ENCODE measurements at regions not wholly inside any gene's neighbourhood (a gene's known extent, or its start where the extent isn't known, plus 50 kb on each side); places are given as distances from the start of the nearest gene placed in this dataset.

DNA sequence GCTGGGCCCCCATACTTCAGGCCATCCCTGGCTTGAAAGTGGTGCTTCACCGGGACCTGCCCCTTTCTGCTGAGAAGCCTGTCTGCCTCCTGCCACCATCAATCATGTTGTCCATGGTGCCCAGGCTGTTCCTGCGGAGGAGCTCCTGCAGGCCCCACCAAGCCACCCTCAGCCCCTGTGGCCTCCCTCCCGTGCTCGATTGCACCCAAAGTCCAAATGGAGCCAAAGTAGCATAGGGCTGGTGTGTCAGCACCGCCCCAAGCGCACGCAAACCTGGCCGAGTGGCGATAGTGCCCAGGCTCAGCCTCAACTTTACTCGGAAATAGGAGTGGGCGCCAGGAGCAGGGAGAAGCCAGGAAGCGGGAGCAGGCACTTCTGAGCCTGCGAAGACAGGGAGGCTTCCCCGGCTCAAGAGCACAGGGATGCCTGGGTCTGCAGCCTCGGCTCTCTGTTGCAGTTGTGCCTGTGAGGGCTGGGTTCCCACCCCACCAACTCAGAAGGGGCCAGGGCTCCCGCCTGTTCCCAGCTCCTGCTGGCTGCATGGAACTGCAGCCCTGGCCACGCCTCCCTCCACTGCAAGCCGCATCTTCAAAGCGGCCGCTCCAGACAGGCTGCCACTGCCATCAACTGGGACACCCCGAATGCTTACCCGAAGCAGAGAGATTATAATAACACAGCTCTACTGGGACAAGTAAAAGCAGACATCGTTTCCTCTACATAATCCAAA lies 203.0 kb downstream of the ARRDC4 start:
- DNase-seq (no peak), ATAC-seq (ENCODE audit: low read depth) (no peak)
- no peak for TF ChIP-seq EZH2 (IDR thresholded peaks at IDR 0.05; ENCODE audit: borderline replicate concordance, insufficient read depth, low read depth, low read length, poor library complexity, severe bottlenecking)
- TF ChIP-seq, protein P1, sequence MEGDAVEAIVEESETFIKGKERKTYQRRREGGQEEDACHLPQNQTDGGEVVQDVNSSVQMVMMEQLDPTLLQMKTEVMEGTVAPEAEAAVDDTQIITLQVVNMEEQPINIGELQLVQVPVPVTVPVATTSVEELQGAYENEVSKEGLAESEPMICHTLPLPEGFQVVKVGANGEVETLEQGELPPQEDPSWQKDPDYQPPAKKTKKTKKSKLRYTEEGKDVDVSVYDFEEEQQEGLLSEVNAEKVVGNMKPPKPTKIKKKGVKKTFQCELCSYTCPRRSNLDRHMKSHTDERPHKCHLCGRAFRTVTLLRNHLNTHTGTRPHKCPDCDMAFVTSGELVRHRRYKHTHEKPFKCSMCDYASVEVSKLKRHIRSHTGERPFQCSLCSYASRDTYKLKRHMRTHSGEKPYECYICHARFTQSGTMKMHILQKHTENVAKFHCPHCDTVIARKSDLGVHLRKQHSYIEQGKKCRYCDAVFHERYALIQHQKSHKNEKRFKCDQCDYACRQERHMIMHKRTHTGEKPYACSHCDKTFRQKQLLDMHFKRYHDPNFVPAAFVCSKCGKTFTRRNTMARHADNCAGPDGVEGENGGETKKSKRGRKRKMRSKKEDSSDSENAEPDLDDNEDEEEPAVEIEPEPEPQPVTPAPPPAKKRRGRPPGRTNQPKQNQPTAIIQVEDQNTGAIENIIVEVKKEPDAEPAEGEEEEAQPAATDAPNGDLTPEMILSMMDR (IDR thresholded peaks at IDR 0.05): no peak
- Mint-ChIP-seq H3K4me3 (no peak overlapping the region), H3K9me3 (ENCODE audit: insufficient read depth) (no peaks in the 10 kb centered on the region), H3K27ac (no peak overlapping the region), H3K27me3 (no peaks in the 10 kb centered on the region), H3K4me1 (peaks cover 24% of the 10 kb centered on the region)
- H3K9ac ChIP-seq (ENCODE audit: low read length): no peak overlapping the region
- H3K4me1 ChIP-seq (ENCODE audit: control insufficient read depth in 2 of 2, insufficient read depth in 2 of 2, low read length in 2 of 2): peaks cover 5 to 17% of the 10 kb centered on the region in 2 donors
- 63% methylated on average over 23 of the region's 23 CpGs for WGBS (ENCODE audit: insufficient coverage)
- no peaks in the 10 kb centered on the region for H4K20me1 ChIP-seq (ENCODE audit: control insufficient read depth, insufficient read depth, low read length, poor library complexity, severe bottlenecking)
- no peaks in the 10 kb centered on the region for H3K36me3 ChIP-seq (replicated peaks in 1 of 2; ENCODE audit: control extremely low read depth in 1 of 2, control insufficient read depth in 1 of 2, extremely low read depth in 1 of 2, insufficient read depth in 2 of 2, low read length in 1 of 2)
- H3K27ac ChIP-seq (ENCODE audit: low read length in 2 of 2): no peak overlapping the region
- ChIA-PET POLR2A (no interaction called here), CTCF (no interaction called here)
- H3K4me2 ChIP-seq (replicated peaks; ENCODE audit: low read depth, low read length, poor library complexity, severe bottlenecking): peak overlapping the region; percentile 28
- no peak overlapping the region for H2AFZ ChIP-seq (ENCODE audit: insufficient read depth, low read depth, low read length, poor library complexity, severe bottlenecking)
- H3K27me3 ChIP-seq (replicated peaks in 1 of 4; ENCODE audit: control extremely low read depth in 1 of 4, control insufficient read depth in 3 of 4, insufficient read depth in 4 of 4, low read length in 3 of 4): no peaks in the 10 kb centered on the region
- no peaks in the 10 kb centered on the region for H3K9me3 ChIP-seq (ENCODE audit: control extremely low read depth in 1 of 3, control insufficient read depth in 2 of 3, insufficient read depth in 1 of 3, low read length in 2 of 3)
- intact Hi-C loops (cut with micrococcal nuclease): no loop called here
- no peaks in the 10 kb centered on the region for H3K79me2 ChIP-seq (ENCODE audit: control insufficient read depth, insufficient read depth, low read length)
- H3K4me3 ChIP-seq (ENCODE audit: control extremely low read depth in 1 of 5, extremely low read depth in 1 of 5, insufficient read depth in 1 of 5, low read depth in 2 of 5, low read length in 4 of 5): no peak overlapping the region

DNA sequence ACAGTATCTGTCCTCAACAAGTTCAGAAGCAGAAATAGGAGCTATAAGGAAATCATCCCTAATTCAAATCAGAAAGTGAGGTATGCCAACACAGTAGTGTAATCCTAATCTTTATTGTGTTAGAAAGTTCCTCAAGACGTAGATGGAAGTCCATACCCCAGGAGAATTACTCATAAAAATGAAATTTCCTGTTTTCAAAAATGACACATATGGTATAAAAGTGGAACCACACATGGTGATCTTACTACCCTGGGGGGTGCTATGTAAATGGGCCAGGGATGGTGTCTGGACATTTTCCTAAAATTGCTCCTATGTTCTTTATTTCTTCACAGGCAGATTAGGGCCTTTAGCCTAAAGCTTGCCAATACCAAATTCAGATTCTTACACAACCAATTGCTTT lies 204.1 kb downstream of the ARRDC4 start:
- Histone ChIP-seq H3K4me1 (ENCODE audit: control insufficient read depth in 2 of 2, insufficient read depth in 2 of 2, low read length in 2 of 2) (peaks cover 5 to 17% of the 10 kb centered on the region in 2 donors), H3K79me2 (ENCODE audit: control insufficient read depth, insufficient read depth, low read length) (no peaks in the 10 kb centered on the region), H3K9ac (ENCODE audit: low read length) (no peak overlapping the region), H3K4me3 (ENCODE audit: control extremely low read depth in 1 of 5, extremely low read depth in 1 of 5, insufficient read depth in 1 of 5, low read depth in 2 of 5, low read length in 4 of 5) (no peak overlapping the region), H3K36me3 (replicated peaks in 1 of 2; ENCODE audit: control extremely low read depth in 1 of 2, control insufficient read depth in 1 of 2, extremely low read depth in 1 of 2, insufficient read depth in 2 of 2, low read length in 1 of 2) (no peaks in the 10 kb centered on the region), H2AFZ (ENCODE audit: insufficient read depth, low read depth, low read length, poor library complexity, severe bottlenecking) (no peak overlapping the region), H3K4me2 (replicated peaks; ENCODE audit: low read depth, low read length, poor library complexity, severe bottlenecking) (no peak overlapping the region), H3K9me3 (ENCODE audit: control extremely low read depth in 1 of 3, control insufficient read depth in 2 of 3, insufficient read depth in 1 of 3, low read length in 2 of 3) (no peaks in the 10 kb centered on the region), H4K20me1 (ENCODE audit: control insufficient read depth, insufficient read depth, low read length, poor library complexity, severe bottlenecking) (no peaks in the 10 kb centered on the region), H3K27ac (ENCODE audit: low read length in 2 of 2) (no peak overlapping the region), H3K27me3 (replicated peaks in 1 of 4; ENCODE audit: control extremely low read depth in 1 of 4, control insufficient read depth in 3 of 4, insufficient read depth in 4 of 4, low read length in 3 of 4) (no peaks in the 10 kb centered on the region)
- CTCF ChIA-PET: no interaction called here
- POLR2A ChIA-PET: no interaction called here
- H3K27me3 Mint-ChIP-seq: no peaks in the 10 kb centered on the region
- H3K27ac Mint-ChIP-seq: no peak overlapping the region
- ATAC-seq (ENCODE audit: low read depth) (no peak), DNase-seq (no peak)
- H3K4me1 Mint-ChIP-seq: peaks cover 21% of the 10 kb centered on the region
- H3K4me3 Mint-ChIP-seq: peak overlapping the region; percentile 36
- intact Hi-C loops (cut with micrococcal nuclease): no loop called here
- TF ChIP-seq, protein P1 (IDR thresholded peaks at IDR 0.05): no peak
- no peak for TF ChIP-seq EZH2 (IDR thresholded peaks at IDR 0.05; ENCODE audit: borderline replicate concordance, insufficient read depth, low read depth, low read length, poor library complexity, severe bottlenecking)
- WGBS (ENCODE audit: insufficient coverage): no CpG with 5 or more reads among the region's 1 CpG
- no peaks in the 10 kb centered on the region for H3K9me3 Mint-ChIP-seq (ENCODE audit: insufficient read depth)
